ENCODE measurements at regions not wholly inside any gene's neighbourhood (a gene's known extent, or its start where the extent isn't known, plus 50 kb on each side); places are given as distances from the start of the nearest gene placed in this dataset.

DNA sequence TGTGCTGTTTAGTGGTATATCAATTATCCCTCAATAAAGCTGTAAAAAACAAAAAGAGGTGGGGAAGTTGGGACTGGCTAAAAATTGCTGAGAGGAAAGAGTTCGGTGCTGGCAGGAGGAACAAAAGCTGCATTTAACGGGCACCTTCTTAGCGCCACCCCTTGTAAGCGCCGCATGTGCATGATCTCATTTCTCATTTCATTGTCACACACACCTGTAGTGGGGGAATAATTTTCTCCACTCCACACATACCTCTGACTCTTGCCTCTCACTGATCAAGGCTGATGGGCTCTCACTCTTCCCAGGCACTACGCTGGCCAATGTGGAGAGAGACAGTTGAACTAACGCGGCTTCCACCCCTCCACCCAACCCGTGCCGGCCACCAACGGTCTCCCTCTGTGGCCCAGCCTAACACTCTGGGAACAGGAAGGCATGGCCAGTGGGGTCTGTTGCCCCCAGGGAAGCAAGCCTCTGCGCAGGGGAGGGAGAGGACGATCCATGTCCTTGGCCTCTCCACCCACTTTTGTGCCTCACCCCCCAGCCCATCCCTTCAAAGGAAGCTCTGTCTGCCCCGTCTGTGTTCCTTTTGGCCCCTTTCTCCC lies 186.7 kb upstream of the SYT13 start:
- H3K4me3 ChIP-seq (ENCODE audit: low read depth, low read length) = no peak overlapping the region
- TF ChIP-seq, protein P1, sequence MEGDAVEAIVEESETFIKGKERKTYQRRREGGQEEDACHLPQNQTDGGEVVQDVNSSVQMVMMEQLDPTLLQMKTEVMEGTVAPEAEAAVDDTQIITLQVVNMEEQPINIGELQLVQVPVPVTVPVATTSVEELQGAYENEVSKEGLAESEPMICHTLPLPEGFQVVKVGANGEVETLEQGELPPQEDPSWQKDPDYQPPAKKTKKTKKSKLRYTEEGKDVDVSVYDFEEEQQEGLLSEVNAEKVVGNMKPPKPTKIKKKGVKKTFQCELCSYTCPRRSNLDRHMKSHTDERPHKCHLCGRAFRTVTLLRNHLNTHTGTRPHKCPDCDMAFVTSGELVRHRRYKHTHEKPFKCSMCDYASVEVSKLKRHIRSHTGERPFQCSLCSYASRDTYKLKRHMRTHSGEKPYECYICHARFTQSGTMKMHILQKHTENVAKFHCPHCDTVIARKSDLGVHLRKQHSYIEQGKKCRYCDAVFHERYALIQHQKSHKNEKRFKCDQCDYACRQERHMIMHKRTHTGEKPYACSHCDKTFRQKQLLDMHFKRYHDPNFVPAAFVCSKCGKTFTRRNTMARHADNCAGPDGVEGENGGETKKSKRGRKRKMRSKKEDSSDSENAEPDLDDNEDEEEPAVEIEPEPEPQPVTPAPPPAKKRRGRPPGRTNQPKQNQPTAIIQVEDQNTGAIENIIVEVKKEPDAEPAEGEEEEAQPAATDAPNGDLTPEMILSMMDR (conservative IDR thresholded peaks at IDR 0.05; ENCODE audit: low read depth, low read length) = no peak
- no peak for DNase-seq (ENCODE audit: low read depth)

DNA sequence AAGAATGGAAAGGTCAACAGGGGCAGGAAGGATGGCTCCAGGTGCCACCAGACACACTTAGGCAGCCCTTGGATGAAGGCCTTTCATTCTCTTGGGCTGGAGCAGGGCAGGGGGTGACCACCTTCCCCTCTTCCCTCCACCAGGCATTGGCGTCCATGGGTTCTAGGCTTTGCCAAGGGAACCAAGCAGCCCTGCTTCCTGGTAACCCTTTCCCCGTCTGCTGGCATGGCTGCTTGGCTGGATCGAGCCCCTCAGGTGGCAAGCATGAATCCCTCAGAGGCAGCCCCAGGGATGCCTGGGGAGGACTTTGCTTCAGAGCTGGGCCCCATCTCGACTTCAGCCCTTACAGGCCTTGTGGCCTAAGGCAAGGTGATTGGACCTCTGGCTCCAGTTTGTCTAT lies 185.1 kb upstream of the SYT13 start:
- DNase-seq (ENCODE audit: low read depth) = no peak
- H3K4me3 ChIP-seq (ENCODE audit: low read depth, low read length) = no peak overlapping the region
- TF ChIP-seq, protein P1 (conservative IDR thresholded peaks at IDR 0.05; ENCODE audit: low read depth, low read length) = no peak

- no peak for DNase-seq (ENCODE audit: low read depth)
- TF ChIP-seq, protein P1 (conservative IDR thresholded peaks at IDR 0.05; ENCODE audit: low read depth, low read length) = no peak
- H3K4me3 ChIP-seq (ENCODE audit: low read depth, low read length) = no peak overlapping the region
Observed at GRCh38 chr11:45470794-45471167, 184.6 kb upstream of the SYT13 start.

DNA sequence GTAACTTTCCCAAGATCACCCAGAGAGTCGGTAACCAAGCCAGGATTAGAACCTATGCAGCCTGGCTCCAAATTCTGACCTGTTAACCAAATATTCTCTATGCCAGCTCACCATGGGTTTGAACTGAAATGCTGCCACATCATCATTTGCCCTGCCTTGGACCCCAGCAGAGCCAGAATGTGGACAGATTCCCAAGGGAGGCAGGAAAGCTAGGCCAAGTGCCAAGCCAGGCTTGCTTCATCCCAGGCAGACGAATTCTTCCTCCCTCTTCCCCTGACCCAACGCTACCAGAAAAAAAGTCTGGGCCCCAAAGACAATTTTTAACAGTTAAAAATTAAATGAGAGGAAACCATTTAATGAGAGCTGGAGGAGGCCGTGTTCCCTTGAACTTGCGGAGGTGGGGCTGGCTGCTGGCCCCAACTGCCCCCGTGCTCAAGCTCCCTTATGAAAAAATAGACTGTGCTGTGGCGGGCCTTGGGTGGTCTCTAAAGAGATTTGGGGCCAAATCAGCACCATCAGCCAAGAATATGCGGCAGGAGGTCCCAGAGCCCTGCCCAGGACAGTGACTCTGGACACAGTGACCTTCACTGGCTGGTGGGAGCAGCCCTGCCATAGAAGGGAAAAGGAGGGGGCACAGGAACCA lies 184.1 kb upstream of the SYT13 start:
- DNase-seq (ENCODE audit: low read depth) = peak; percentile 31
- H3K4me3 ChIP-seq (ENCODE audit: low read depth, low read length) = no peak overlapping the region
- TF ChIP-seq, protein P1 (conservative IDR thresholded peaks at IDR 0.05; ENCODE audit: low read depth, low read length) = no peak

DNA sequence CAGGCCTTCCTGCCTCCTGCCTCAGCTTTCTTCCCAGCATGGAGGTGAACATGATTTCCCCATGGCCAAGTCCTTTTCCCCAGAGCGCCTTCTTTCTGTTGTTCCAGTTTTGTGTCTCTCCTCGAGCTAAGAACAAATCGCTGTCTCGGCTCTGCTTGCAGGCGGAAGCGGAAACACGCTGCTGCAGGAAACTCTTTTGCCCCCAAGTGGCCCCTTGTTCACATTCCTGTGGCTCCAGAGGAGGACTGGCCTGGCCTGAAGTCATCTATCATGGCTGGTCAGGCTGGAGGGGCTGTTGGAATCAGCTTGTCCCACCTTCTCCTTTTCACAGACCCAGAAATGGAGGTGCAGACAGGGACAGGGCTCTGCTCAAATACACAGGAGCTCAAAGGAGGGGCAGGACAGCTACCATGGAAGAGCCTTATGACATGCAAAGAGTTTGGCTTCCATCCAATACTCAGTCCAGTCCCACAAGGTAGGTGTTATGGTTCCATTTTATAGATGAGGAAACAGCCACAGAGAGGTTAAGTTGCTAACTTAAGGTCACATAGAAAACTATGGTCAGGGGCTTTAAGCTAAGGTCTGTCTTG lies 182.2 kb upstream of the SYT13 start:
- peak; percentile 77 for DNase-seq (ENCODE audit: low read depth)
- H3K4me3 ChIP-seq (ENCODE audit: low read depth, low read length) = no peak overlapping the region
- TF ChIP-seq, protein P1 (conservative IDR thresholded peaks at IDR 0.05; ENCODE audit: low read depth, low read length) = no peak

- no peak for DNase-seq (ENCODE audit: low read depth)
- no peak overlapping the region for H3K4me3 ChIP-seq (ENCODE audit: low read depth, low read length)
- TF ChIP-seq, protein P1 (conservative IDR thresholded peaks at IDR 0.05; ENCODE audit: low read depth, low read length) = no peak
Observed at GRCh38 chr11:45463541-45463940, 177.4 kb upstream of the SYT13 start.

DNA sequence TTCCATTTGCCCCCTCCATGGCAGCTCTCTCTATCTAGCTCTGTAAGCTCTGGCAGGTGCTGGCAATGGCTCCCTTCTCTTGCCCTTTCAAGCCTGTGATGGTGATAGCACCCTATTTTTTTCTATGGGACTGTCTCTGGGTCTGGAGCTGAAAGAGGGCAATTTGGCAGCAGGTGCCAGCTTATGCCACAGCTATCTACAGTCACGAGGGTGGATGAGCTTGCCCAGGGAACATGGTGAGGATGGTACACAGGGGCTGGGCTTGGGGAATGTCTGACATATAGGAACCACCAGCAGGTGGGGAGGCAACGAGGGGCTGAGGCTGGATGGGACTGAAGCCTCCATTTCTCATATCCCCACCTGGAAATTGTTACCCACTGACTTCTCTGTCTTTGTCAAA lies 175.4 kb upstream of the SYT13 start:
- no peak for DNase-seq (ENCODE audit: low read depth)
- no peak overlapping the region for H3K4me3 ChIP-seq (ENCODE audit: low read depth, low read length)
- TF ChIP-seq, protein P1 (conservative IDR thresholded peaks at IDR 0.05; ENCODE audit: low read depth, low read length) = no peak
